Mesenteric fat pad (tissue), 1 donor: ENCODE measurements at regions not wholly inside any gene's neighbourhood (a gene's known extent, or its start where the extent isn't known, plus 50 kb on each side); places are given as distances from the start of the nearest gene placed in this dataset.

Source experiments
- DNase-seq: peaks from one replicate; pipeline ENCODE4 v3.0.0-alpha.2; 2020; ENCODE audit warnings: low spot score
- donor health status: DM: yes; HTN: yes; CAD: no.

DNA sequence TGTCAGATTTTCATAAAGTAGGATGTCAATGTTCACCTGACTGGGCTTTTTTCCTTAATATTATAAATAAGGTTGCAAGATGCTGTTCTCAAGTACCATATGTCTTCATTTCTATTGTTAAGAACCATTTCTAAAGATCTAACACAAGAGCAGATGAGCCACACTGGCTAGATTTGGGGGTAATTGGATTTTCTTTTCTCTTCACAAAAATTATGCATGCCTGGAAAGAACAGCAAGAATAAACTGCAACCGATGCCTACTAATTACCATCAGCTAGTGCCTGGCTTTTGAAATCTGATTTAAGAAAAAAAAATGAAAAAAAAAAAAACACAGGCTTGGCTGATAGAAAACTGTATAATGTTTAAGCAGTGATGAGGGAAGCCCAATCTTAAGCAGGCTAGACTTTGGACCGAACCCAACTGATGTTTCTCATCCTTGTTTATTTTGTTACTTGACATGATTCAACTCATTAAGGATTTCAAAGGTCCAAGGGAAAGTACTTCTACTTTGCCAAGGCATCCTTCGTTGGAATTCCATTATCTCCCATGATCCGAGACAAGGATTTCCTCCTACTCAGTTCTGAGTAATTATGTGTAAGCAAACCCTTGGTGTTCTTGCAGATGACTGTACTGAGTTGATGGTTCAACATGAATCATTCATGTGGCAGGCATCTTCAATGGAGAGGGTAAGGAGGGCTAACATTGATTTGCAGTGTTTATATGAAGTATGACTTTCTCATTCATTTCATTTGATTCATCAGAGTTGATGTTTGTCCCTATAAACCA lies 300.5 kb downstream of the SPRY2 start:
- DNase-seq = no peak

DNA sequence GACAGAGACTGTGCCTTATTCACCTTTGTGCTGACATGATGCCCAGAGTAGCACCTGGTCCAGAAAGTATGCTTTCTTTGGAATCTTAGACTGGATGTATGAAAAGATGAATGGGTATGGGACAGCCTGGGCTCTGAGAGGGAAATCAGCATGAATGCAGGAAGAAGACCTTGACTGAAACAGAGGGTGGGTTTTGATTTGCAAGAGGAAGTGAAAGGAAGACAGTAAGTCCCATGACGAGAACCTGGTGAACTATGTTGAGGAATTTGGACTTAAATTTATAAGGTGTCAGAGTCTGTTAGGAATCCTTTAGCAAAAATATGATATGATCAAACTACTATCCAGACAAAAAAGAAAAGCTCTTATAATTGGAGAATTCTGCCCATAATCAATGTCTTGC lies 301.9 kb downstream of the SPRY2 start:
- no peak for DNase-seq

- DNase-seq = no peak
These were observed 302.6 kb downstream of the SPRY2 start for GRCh38 chr13:80038371-80038770.

DNA sequence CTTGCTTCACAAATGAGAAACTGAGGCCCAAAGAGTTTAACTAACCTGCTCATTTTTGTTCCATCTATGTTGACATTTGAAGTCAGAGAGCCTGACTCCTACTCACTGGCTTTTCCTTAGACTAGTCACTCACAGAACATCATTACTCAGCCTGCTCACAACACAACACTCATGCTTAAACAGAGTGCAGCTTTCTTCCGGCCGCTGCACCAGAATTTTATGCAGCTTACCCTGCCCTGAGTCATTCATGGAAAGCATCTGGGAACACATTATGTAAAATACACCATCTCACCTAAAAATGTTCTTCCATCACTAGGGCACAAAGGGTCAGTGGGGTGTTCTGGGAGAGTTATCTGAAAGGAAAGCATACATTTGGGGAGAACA lies 303.4 kb downstream of the SPRY2 start:
- DNase-seq = no peak

- no peak for DNase-seq
These were observed 304.0 kb downstream of the SPRY2 start for GRCh38 chr13:80036845-80037504.

GRCh38 chr13:80035096-80035495 lies 305.8 kb downstream of the SPRY2 start:
- no peak for DNase-seq

DNA sequence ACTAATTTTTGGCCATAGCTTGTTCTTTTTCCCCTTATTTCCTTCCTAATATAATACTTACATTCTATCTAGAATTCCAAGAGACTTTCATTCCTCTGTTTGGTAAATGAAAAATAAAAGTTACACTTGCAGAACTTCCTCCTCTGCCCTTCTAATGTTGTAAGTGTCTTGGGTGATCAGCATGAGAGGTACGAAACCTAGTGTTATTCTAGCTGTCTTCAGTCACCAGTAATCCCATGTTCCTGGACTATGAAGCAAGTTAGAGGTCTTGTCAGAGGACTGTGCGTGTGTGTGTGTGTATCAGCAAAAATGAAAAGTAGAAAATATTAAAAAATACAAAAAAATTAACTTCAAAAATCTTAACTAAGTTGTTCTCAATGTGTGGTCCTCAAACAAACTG lies 307.0 kb downstream of the SPRY2 start:
- no peak for DNase-seq

GRCh38 chr13:80033286-80033685 lies 307.6 kb downstream of the SPRY2 start:
- no peak for DNase-seq

DNA sequence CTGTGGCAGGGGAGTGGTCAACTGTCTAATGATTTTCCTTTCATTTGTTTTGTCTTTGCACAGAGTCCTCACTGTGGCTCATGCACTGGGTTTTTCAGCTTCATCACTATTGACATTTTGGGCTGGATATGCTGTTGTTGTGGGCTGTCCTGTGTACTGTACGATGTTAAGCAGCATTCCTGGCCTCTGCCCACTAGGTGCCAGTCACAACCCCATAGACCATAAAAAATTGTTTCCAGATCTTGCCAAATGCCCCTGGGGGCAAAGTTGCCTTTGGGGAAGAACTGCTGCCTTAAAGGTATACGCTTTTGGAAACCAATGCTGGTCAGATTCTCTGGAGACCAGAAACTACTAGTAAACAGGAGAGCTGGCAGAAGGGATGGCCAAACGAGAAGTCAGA lies 310.4 kb downstream of the SPRY2 start:
- no peak for DNase-seq

DNA sequence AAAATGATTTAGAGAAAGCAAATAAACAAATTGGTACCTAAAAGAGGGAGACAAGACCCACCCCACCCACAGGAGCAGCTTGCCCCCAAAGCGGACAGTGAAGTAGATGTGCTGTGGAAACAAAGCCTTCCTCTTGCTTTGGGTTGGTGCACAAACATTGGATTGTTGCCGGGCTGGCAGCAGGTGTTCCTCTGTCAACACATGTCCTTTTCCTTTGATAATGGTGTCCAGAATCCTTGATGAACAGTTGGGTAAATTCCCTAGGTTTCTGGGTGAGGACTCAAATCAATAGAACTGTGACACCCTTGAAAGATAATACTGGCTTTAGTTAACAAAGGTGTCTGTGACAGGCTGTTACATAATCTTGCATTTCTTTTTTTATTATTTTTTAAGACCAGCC lies 311.8 kb downstream of the SPRY2 start:
- no peak for DNase-seq

GRCh38 chr13:80022146-80022545 lies 318.8 kb downstream of the SPRY2 start:
- no peak for DNase-seq

DNA sequence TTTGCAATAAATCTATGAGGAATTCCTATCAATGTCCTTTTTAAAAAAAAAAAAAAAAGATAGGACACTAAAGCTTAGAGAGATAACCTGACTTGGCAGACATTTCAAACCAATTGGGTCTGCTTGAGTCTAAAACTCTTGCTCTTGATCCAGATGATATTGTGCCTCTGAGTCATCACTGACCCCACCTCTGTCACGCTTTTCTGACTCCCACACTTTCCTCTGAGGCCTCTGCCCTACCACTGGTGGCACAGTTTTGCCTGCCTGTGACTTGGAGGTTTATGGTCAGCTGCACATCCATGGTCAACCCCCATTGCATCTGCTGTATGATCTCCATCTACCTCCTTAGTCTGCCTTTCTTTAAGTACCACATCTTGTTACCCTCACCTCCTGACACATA lies 328.7 kb downstream of the SPRY2 start:
- DNase-seq = no peak

GRCh38 chr13:80011448-80012212 lies 329.3 kb downstream of the SPRY2 start:
- DNase-seq = no peak

- no peak for DNase-seq
These were observed 330.1 kb downstream of the SPRY2 start for GRCh38 chr13:80010846-80011245.

DNA sequence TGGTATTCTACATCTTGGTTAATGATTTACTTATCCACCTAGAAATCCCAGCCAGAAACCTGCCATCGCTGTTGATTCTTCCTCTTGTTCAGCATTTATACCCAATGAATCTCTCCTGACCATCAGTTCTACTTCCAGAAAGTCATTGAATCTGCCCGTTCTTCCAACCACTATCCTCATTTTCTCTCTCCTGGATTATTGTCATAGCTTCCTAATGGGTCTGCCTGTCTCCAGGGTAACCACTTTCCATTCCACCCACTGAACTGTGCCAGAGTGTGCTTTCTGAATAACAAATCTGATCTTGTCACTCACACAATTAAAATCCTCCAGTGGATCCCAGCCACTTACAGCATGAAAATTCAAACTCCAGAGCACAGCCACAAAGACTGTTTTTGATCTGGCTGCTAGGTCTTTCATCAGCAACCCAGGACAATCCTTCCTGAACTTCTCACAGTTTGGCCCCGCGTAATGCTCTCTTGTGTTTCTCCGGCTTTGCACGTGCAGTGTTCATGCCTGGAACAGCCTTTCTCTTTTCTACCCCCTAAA lies 330.6 kb downstream of the SPRY2 start:
- DNase-seq = no peak

DNA sequence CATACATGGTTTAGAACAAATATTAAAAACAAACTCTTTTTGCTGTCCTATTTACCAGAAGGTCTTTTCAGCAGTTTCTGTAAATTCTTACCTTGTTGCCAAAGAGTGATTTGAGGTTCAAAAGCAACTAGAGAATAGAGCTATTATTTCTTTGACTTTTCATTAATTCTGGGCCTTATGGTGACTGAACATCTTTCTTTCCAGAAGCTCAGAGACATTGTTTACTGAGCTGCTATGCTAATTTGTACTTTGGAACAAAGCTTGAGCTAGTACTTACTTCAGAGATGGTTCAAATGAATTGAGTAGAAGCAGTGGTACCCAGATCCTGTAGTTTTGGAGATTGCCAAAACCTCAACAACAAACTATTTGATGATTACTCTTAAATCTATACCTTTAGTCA lies 331.2 kb downstream of the SPRY2 start:
- DNase-seq = no peak

GRCh38 chr13:80006940-80007339 lies 334.0 kb downstream of the SPRY2 start:
- no peak for DNase-seq

GRCh38 chr13:80001510-80001842 lies 339.4 kb downstream of the SPRY2 start:
- DNase-seq = no peak

DNA sequence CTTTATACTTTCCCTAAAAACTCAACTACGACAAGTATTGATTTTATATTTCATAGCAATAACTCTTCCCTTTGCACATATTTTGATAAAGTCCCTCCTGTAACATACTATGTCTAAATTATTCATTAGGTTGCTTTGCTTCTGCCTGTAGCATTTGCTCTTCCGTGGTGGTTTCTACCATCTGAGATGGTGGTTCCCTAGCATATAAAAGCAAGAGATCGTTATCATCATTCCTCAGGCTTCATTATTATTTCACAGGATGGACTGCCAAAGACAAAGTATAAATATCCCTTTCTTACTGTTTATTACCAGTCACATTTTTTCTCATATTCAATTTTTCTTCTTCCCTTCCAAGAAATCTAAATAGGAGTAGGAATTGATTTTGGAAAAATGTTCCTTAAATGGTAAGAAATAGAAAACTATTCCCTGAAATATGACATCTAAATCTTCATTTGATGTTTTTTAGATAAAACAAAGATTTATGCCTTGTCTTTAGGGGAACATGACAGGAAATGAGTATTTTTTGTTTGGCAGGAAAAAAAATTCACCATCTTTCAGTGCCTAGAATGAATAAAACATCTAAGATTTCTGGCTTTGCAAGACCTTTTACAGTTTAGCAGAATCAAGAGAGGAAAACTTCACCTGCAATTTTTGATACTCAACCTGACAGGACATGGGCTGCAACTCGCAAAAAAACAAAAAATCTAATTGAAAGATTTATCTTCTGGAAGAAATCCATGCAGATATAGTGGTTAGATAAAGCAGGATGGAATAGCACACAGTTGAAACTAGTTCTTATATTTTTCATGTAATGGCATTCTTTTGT lies 340.0 kb downstream of the SPRY2 start:
- DNase-seq = no peak

- no peak for DNase-seq
These were observed 341.3 kb downstream of the SPRY2 start for GRCh38 chr13:79999601-80000000.

DNA sequence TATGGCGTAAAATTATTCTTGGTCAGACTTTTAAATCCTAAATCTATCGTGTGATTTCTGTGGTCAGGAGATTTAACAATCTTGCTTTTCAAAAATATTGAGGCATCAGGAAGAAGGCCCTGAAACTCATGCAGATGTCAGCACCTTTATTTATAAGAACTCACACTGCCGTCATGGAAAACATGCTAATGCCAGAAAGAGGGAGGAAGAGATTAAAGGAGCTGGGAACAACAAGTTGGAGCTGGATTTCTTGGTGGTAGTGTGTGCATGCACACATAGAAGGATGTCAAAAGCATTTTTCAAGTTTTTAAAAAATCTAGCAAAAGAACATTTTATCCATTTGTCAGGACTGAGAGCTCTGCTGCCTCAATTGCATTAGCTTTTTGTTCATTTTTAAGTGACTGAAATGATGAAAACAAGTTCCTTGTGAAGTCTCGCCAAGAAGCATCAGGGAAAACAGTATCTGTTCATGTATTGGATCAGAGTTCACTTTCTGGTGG lies 342.5 kb downstream of the SPRY2 start:
- DNase-seq = no peak
